Liver (tissue), 3 donors: ENCODE measurements at regions not wholly inside any gene's neighbourhood (a gene's known extent, or its start where the extent isn't known, plus 50 kb on each side); places are given as distances from the start of the nearest gene placed in this dataset.
"Not testable (repeated sequence)": the region's sequence is repeated elsewhere in the genome, so short reads cannot be mapped to it uniquely, and the experiment has no call there.

Experiments
- EGR1 ChIP-seq, 2 donors: IDR thresholded peaks; 2 replicates each; pipeline ENCODE4 v1.6.1; 2016 to 2018; ENCODE audit warnings: antibody characterized with exemption in 2 of 2, low read depth in 2 of 2
- GABPA ChIP-seq, 2 donors: IDR thresholded peaks in 1 of 2; conservative IDR thresholded peaks in 1 of 2; 2 replicates each; pipeline ENCODE4 v1.6.1; 2016; ENCODE audit warnings: antibody characterized with exemption in 2 of 2, mild to moderate bottlenecking in 1 of 2, moderate library complexity in 1 of 2
- JUND ChIP-seq, 2 donors: IDR thresholded peaks; 2 replicates each; pipeline ENCODE4 v1.6.1; 2016; ENCODE audit warnings: antibody characterized with exemption in 2 of 2
- RAD21 ChIP-seq, 2 donors: IDR thresholded peaks; 2 replicates each; pipeline ENCODE4 v1.6.1; 2016; ENCODE audit warnings: antibody characterized with exemption in 2 of 2, mild to moderate bottlenecking in 2 of 2
- TAF1 ChIP-seq: conservative IDR thresholded peaks from 2 replicates; pipeline ENCODE4 v1.6.1; 2016; ENCODE audit warnings: antibody characterized with exemption, mild to moderate bottlenecking
- TF ChIP-seq, protein P1 (sequence below): fragments of 150-350 bp; IDR thresholded peaks from 2 replicates; pipeline ENCODE4 v1.5.1; 2017; ENCODE audit warnings: improper control_type of control experiment, low read depth, low read length; ENCODE audit not compliant: missing input control
- TF ChIP-seq, protein P2 (sequence below): IDR thresholded peaks from 2 replicates; pipeline ENCODE4 v1.6.1; 2016; ENCODE audit warnings: antibody characterized with exemption
- TF ChIP-seq, protein P3 (sequence below): IDR thresholded peaks from 2 replicates; pipeline ENCODE4 v1.6.1; 2016; ENCODE audit warnings: antibody characterized with exemption, mild to moderate bottlenecking
- TF ChIP-seq, protein P4 (sequence below): IDR thresholded peaks from 2 replicates; pipeline ENCODE4 v1.6.1; 2016; ENCODE audit warnings: antibody characterized with exemption
- donor health status: healthy.
- donor health status: healthy.

DNA sequence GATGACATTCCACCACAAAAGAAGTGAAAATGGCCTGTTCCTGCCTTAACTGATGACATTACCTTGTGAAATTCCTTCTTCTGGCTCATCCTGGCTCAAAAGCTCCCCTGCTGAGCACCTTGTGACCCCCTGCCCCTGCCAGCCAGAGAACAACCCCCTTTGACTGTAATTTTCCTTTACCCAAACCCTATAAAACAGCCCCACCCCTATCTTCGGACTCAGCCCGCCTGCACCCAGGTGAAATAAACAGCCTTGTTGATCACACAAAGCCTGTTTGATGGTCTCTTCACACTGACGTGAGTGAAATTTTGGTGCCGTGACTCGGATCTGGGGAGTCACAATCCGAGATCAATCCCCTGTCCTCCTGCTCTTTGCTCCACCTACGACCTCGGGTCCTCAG, 101.0 kb upstream of the GRIN2A start:
- TF ChIP-seq, protein P1, sequence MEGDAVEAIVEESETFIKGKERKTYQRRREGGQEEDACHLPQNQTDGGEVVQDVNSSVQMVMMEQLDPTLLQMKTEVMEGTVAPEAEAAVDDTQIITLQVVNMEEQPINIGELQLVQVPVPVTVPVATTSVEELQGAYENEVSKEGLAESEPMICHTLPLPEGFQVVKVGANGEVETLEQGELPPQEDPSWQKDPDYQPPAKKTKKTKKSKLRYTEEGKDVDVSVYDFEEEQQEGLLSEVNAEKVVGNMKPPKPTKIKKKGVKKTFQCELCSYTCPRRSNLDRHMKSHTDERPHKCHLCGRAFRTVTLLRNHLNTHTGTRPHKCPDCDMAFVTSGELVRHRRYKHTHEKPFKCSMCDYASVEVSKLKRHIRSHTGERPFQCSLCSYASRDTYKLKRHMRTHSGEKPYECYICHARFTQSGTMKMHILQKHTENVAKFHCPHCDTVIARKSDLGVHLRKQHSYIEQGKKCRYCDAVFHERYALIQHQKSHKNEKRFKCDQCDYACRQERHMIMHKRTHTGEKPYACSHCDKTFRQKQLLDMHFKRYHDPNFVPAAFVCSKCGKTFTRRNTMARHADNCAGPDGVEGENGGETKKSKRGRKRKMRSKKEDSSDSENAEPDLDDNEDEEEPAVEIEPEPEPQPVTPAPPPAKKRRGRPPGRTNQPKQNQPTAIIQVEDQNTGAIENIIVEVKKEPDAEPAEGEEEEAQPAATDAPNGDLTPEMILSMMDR = not testable (repeated sequence)
- not testable (repeated sequence) for TF ChIP-seq JUND (IDR thresholded peaks at IDR 0.05); GABPA (IDR thresholded peaks at IDR 0.05 in 1 of 2, conservative IDR thresholded peaks at IDR 0.05 in 1 of 2); EGR1 (IDR thresholded peaks at IDR 0.05; ENCODE audit: low read depth in 2 of 2); RAD21 (IDR thresholded peaks at IDR 0.05); TAF1
- TF ChIP-seq, protein P2, sequence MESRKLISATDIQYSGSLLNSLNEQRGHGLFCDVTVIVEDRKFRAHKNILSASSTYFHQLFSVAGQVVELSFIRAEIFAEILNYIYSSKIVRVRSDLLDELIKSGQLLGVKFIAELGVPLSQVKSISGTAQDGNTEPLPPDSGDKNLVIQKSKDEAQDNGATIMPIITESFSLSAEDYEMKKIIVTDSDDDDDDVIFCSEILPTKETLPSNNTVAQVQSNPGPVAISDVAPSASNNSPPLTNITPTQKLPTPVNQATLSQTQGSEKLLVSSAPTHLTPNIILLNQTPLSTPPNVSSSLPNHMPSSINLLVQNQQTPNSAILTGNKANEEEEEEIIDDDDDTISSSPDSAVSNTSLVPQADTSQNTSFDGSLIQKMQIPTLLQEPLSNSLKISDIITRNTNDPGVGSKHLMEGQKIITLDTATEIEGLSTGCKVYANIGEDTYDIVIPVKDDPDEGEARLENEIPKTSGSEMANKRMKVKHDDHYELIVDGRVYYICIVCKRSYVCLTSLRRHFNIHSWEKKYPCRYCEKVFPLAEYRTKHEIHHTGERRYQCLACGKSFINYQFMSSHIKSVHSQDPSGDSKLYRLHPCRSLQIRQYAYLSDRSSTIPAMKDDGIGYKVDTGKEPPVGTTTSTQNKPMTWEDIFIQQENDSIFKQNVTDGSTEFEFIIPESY = not testable (repeated sequence)
- TF ChIP-seq, protein P3, sequence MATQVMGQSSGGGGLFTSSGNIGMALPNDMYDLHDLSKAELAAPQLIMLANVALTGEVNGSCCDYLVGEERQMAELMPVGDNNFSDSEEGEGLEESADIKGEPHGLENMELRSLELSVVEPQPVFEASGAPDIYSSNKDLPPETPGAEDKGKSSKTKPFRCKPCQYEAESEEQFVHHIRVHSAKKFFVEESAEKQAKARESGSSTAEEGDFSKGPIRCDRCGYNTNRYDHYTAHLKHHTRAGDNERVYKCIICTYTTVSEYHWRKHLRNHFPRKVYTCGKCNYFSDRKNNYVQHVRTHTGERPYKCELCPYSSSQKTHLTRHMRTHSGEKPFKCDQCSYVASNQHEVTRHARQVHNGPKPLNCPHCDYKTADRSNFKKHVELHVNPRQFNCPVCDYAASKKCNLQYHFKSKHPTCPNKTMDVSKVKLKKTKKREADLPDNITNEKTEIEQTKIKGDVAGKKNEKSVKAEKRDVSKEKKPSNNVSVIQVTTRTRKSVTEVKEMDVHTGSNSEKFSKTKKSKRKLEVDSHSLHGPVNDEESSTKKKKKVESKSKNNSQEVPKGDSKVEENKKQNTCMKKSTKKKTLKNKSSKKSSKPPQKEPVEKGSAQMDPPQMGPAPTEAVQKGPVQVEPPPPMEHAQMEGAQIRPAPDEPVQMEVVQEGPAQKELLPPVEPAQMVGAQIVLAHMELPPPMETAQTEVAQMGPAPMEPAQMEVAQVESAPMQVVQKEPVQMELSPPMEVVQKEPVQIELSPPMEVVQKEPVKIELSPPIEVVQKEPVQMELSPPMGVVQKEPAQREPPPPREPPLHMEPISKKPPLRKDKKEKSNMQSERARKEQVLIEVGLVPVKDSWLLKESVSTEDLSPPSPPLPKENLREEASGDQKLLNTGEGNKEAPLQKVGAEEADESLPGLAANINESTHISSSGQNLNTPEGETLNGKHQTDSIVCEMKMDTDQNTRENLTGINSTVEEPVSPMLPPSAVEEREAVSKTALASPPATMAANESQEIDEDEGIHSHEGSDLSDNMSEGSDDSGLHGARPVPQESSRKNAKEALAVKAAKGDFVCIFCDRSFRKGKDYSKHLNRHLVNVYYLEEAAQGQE = not testable (repeated sequence)
- TF ChIP-seq, protein P4, sequence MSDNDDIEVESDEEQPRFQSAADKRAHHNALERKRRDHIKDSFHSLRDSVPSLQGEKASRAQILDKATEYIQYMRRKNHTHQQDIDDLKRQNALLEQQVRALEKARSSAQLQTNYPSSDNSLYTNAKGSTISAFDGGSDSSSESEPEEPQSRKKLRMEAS = not testable (repeated sequence)
